ENCODE measurements at regions not wholly inside any gene's neighbourhood (a gene's known extent, or its start where the extent isn't known, plus 50 kb on each side); places are given as distances from the start of the nearest gene placed in this dataset.

GRCh38 chr6:90934966-90935365 is 348.1 kb upstream of the MAP3K7 start:
- Histone ChIP-seq H2BK20ac (ENCODE audit: low read depth, low read length, poor library complexity, severe bottlenecking) (no peak overlapping the region), H3T11ph (ENCODE audit: low read length) (no peak overlapping the region), H3K4ac (ENCODE audit: low read depth, low read length) (no peak overlapping the region), H3K27ac (ENCODE audit: insufficient read length, low read depth, low read length) (no peak overlapping the region), H2BK5ac (ENCODE audit: insufficient read length, low read length) (no peak overlapping the region), H2BK120ac (ENCODE audit: low read depth, low read length, poor library complexity, severe bottlenecking) (no peak overlapping the region), H3K14ac (ENCODE audit: insufficient read depth, low read length) (no peak overlapping the region), H4K5ac (ENCODE audit: insufficient read length, low read depth, low read length) (no peak overlapping the region), H4K91ac (ENCODE audit: insufficient read length, low read depth, low read length) (no peak overlapping the region), H3K79me1 (ENCODE audit: insufficient read depth, low read depth, low read length, poor library complexity, severe bottlenecking) (no peaks in the 10 kb centered on the region), H3K79me2 (ENCODE audit: insufficient read depth, low read length) (no peaks in the 10 kb centered on the region), H2AFZ (ENCODE audit: low read length) (no peak overlapping the region), H3K23me2 (ENCODE audit: insufficient read length, low read depth, low read length, poor library complexity, severe bottlenecking) (no peaks in the 10 kb centered on the region), H3K56ac (ENCODE audit: insufficient read length, low read depth, low read length) (no peak overlapping the region), H2AK5ac (ENCODE audit: insufficient read length, low read length) (no peak overlapping the region), H4K8ac (replicated peaks; ENCODE audit: insufficient read length, low read depth, low read length) (no peak overlapping the region), H2BK15ac (ENCODE audit: low read depth, low read length) (no peak overlapping the region), H3K4me1 (ENCODE audit: insufficient read depth, low read length) (no peaks in the 10 kb centered on the region), H3K9ac (ENCODE audit: extremely low read depth, insufficient read length, low read length) (no peak overlapping the region), H2BK12ac (ENCODE audit: insufficient read length, low read depth, low read length) (no peak overlapping the region), H3K27me3 (ENCODE audit: insufficient read depth, low read length) (no peaks in the 10 kb centered on the region), H3K23ac (ENCODE audit: insufficient read length, low read depth, low read length) (no peak overlapping the region), H3K4me2 (ENCODE audit: insufficient read depth, insufficient read length, low read length) (no peak overlapping the region), H3K18ac (ENCODE audit: insufficient read length, low read depth, low read length) (no peak overlapping the region), H4K20me1 (ENCODE audit: control insufficient read depth, insufficient read depth, insufficient read length) (no peaks in the 10 kb centered on the region), H3K9me3 (ENCODE audit: control insufficient read depth, low read depth, low read length) (no peaks in the 10 kb centered on the region)
- Mint-ChIP-seq H3K4me3 (no peak overlapping the region), H3K27ac (no peak overlapping the region), H3K9me3 (no peaks in the 10 kb centered on the region), H3K27me3 (ENCODE audit: low read depth) (no peaks in the 10 kb centered on the region), H3K4me1 (peaks cover 26 to 27% of the 10 kb centered on the region in 2 experiments), H3K36me3 (ENCODE audit: insufficient read depth in 1 of 3, low read depth in 3 of 3) (no peaks in the 10 kb centered on the region)
- no peak for DNase-seq
- TF ChIP-seq, protein P1, sequence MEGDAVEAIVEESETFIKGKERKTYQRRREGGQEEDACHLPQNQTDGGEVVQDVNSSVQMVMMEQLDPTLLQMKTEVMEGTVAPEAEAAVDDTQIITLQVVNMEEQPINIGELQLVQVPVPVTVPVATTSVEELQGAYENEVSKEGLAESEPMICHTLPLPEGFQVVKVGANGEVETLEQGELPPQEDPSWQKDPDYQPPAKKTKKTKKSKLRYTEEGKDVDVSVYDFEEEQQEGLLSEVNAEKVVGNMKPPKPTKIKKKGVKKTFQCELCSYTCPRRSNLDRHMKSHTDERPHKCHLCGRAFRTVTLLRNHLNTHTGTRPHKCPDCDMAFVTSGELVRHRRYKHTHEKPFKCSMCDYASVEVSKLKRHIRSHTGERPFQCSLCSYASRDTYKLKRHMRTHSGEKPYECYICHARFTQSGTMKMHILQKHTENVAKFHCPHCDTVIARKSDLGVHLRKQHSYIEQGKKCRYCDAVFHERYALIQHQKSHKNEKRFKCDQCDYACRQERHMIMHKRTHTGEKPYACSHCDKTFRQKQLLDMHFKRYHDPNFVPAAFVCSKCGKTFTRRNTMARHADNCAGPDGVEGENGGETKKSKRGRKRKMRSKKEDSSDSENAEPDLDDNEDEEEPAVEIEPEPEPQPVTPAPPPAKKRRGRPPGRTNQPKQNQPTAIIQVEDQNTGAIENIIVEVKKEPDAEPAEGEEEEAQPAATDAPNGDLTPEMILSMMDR (conservative IDR thresholded peaks at IDR 0.05), result no peak
- no CpG with 5 or more reads among the region's 7 CpGs for WGBS (ENCODE audit: extremely low coverage, insufficient read length, low lambda C conversion rate)

Data from H9 (cell line).